NCI-H2081 treated with DMSO at 0.1 percent for 48 hours (cell line): ENCODE measurements at regions not wholly inside any gene's neighbourhood (a gene's known extent, or its start where the extent isn't known, plus 50 kb on each side); places are given as distances from the start of the nearest gene placed in this dataset.

Experiments used
- DNase-seq: peaks from one replicate; lab custom pipeline; 2025; lab: John Stamatoyannopoulos, UW

DNA sequence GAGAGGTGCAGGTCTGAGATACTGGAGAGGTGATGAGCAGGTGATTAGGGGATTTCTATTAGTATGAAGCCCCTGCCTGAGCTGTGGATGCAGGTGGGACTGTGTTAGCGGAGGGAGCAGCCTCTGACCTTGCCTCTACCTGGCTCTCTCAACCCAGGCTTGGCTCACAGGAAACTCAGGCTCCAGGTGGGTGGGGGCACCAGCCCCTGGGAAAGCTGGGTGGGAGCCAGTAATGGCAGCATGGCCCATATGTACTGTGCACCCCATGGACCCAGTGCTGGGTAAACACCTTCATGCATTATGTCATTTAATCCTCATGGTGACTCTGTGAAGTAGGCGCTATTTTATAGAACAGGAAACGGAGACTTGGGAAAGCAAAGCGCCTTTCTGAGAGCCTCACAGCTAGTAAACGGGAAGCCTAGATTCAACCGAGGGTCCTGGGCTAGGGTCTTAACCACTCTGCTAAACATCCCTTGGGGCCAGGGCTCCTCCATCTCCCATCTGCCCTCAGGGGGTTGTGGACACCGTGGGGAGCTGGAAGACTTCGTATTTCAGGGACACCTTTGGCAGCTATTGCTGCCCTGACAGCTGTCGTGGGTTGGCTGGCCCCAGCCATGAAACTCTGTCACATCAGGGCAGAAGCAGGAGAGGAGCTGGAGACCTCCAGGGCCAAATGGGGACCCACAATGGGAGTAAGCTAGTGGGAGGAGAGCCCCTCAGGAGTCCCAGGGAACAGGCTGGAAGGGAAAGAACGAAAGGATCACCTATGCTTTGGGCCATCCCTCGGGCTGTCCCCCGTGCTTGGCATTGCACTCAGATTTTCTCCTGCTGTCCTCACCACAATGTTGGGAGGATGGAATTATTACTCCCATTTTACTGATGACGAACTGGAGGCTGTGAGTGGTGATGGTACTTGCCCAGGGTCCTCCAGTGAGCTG lies 59.6 kb upstream of the CSF3R start:
- DNase-seq = peak; percentile 78

DNA sequence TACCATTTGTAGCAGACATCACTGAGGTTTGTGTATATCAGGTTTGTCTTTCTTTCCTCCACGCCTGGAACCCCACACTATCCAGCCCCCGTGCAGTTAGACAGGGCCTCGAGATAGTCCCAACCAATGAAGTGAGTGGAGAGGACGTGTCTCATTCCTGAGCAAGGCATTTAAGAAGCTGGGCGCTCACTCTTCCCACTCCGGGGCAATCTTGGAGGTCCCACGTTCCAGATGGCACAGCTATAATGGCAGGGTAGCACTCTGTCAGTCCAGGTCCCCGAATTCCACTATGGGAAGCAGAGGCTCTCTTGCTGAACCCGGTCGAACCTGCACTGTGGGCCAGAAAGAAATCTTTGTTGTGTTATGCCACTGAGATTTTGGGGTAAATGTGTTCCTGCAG lies 57.3 kb upstream of the CSF3R start:
- DNase-seq = no peak

- no peak for DNase-seq
Observed at GRCh38 chr1:36539526-36539925, 56.8 kb upstream of the CSF3R start.

GRCh38 chr1:36537991-36538390 lies 55.3 kb upstream of the CSF3R start:
- DNase-seq = no peak

GRCh38 chr1:36537190-36537768 lies 54.6 kb upstream of the CSF3R start:
- no peak for DNase-seq

DNA sequence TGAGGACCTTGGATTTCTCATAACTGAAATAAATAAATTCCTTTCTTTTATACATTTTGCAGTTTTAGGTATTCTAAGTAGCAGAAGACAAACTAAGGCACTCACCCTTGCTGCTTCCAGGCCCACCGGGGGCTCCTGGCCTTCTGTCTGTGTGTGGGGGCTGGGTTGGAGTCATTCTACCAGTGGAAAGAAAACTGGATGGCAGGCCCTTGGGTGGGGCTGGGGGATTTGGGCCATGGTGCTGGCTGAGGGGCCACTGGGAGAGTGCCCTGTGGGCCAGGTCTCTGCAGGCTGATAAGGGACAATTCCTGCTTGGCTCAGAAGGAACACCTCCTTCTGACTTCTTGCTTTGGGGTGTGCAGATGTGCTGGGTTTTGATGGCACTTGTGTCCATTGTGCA lies 54.0 kb upstream of the CSF3R start:
- DNase-seq = no peak

DNA sequence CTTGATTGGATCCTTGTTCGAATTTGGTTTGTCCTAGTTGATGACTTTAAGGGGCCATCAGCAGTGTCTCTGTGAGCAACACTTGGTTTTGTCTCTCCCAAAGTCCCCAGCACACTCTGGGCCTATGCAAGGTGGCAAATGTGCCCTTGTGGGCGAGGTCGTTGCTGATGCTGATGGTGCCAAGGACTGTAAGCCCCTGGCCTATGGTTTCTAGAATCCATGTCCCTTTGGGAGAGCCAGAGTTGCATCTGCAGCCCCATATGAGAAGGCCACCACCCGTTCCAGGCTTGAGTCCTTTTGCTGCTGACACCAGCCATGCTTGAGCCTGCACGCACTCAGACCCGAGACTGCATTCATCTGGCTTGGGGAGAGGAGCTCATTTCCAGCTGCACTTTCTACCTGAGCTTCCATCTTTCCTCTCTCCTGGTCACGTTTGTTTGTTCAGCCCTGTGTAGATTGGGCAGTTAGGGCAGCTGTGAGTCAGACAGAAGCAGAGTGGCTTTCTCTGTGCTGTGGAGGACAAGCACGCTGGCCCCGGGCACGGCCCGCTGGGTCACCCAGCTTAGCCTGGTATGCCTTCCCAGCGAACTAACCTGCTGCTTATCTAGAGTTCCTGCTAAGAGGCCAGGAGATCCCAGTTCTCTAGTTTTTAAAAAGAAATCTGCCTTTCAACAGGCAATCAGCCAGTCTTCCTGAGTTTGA lies 52.1 kb upstream of the CSF3R start:
- DNase-seq = no peak

- DNase-seq = no peak
Observed at GRCh38 chr1:36533897-36534296, 51.2 kb upstream of the CSF3R start.

GRCh38 chr1:36532810-36533401 lies 50.2 kb upstream of the CSF3R start:
- no peak for DNase-seq
